PFSK-1 (cell line): ENCODE measurements at regions not wholly inside any gene's neighbourhood (a gene's known extent, or its start where the extent isn't known, plus 50 kb on each side); places are given as distances from the start of the nearest gene placed in this dataset.

Experiments used
- FOXP2 ChIP-seq: optimal IDR thresholded peaks from 2 replicates; pipeline ENCODE3; 2011; ENCODE audit warnings: borderline replicate concordance, control low read depth, inconsistent platforms; ENCODE audit not compliant: insufficient read depth; ENCODE audit errors: extremely low read length, extremely low read depth
- POLR2AphosphoS5 ChIP-seq: IDR thresholded peaks from 2 replicates; pipeline ENCODE4 v1.6.1; 2012; ENCODE audit warnings: low read depth, mild to moderate bottlenecking, control low read depth, low read length, moderate library complexity
- REST ChIP-seq, 2 experiments: IDR thresholded peaks; 2 replicates each; pipeline versions ENCODE4 v1.6.1 to v1.8.0; 2011 to 2012; ENCODE audit warnings: low read depth in 2 of 2, low read length in 2 of 2, control low read depth in 1 of 2, inconsistent platforms in 1 of 2, mild to moderate bottlenecking in 1 of 2, moderate library complexity in 1 of 2; ENCODE audit not compliant: insufficient read depth in 1 of 2
- SIN3A ChIP-seq: IDR thresholded peaks from 2 replicates; pipeline ENCODE4 v1.6.1; 2012; ENCODE audit warnings: mild to moderate bottlenecking, low read length, moderate library complexity, borderline replicate concordance; ENCODE audit not compliant: insufficient read depth
- TAF1 ChIP-seq: IDR thresholded peaks from 2 replicates; pipeline ENCODE4 v1.6.1; 2012; ENCODE audit warnings: low read length, control low read depth, borderline replicate concordance; ENCODE audit not compliant: insufficient read depth

GRCh38 chr2:100722125-100722524 lies 97.8 kb upstream of the NPAS2 start:
- no peak for TF ChIP-seq REST (IDR thresholded peaks at IDR 0.05; ENCODE audit: insufficient read depth in 1 of 2, low read depth in 2 of 2, low read length in 2 of 2)

DNA sequence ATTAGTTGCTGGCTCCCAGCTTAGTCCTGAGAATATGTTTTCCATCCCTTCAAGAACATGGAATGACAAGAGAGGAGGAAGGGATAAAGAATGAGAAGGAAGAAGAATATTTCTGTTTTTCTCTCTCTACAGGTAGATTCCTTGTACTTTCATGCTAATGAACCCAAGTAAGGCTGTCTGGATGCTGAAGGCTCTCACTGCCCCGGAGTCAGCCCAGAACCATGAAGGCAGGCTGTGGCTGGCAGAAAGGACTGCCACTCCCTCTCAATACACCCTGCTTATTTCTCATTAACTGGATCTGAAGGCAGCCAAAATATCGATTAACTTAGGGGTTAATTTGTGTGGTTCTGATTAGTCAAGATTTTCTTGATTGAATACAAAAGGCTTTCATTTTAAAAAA lies 93.1 kb upstream of the NPAS2 start:
- TF ChIP-seq SIN3A, result no peak
- no peak for TF ChIP-seq FOXP2
- TF ChIP-seq POLR2AphosphoS5, result no peak
- TF ChIP-seq TAF1, result no peak
- TF ChIP-seq REST (IDR thresholded peaks at IDR 0.05; ENCODE audit: insufficient read depth in 1 of 2, low read depth in 2 of 2, low read length in 2 of 2), result no peak

GRCh38 chr2:100730290-100730868 lies 89.6 kb upstream of the NPAS2 start:
- TF ChIP-seq SIN3A (no peak), TAF1 (no peak), POLR2AphosphoS5 (no peak), REST (IDR thresholded peaks at IDR 0.05; ENCODE audit: insufficient read depth in 1 of 2, low read depth in 2 of 2, low read length in 2 of 2) (no peak), FOXP2 (no peak)

GRCh38 chr2:100731535-100731981 lies 88.4 kb upstream of the NPAS2 start:
- no peak for TF ChIP-seq SIN3A
- TF ChIP-seq POLR2AphosphoS5, result no peak
- TF ChIP-seq REST (IDR thresholded peaks at IDR 0.05; ENCODE audit: insufficient read depth in 1 of 2, low read depth in 2 of 2, low read length in 2 of 2), result no peak
- no peak for TF ChIP-seq TAF1
- TF ChIP-seq FOXP2, result no peak

- TF ChIP-seq SIN3A, result 0 out of 2 replicates have a peak, but pooled peaks have one; percentile 8
- TF ChIP-seq FOXP2, result peak; percentile 36
- TF ChIP-seq POLR2AphosphoS5, result no peak
These were observed 86.3 kb upstream of the NPAS2 start for GRCh38 chr2:100733391-100734187.
